ENCODE measurements at regions not wholly inside any gene's neighbourhood (a gene's known extent, or its start where the extent isn't known, plus 50 kb on each side); places are given as distances from the start of the nearest gene placed in this dataset.

DNA sequence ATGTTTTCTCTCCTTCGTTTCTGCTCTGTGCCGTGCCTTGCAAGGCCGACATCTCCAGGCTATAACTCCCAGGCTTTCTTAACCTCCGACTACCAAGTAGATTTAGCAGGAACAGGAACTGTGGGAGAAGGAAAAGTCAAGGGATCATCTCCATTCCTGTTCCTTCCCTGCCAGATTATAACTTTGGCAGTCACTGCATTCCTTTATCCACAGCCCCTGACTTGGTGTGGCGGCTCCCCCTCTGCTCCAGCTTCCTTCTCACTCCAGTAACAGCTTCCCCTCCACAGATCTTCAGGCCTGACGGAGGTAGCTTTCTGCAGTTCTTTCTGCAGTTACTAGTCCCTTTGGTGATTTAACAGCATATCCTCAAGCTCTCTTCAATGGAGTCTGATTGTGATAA is 234.6 kb upstream of the MON1B start:
- no peaks in the 10 kb centered on the region for H3K9me3 ChIP-seq (ENCODE audit: control insufficient read depth in 1 of 2, low read length in 2 of 2)
- H3K4me1 ChIP-seq (ENCODE audit: control insufficient read depth in 1 of 2, insufficient read depth in 2 of 2, low read length in 2 of 2) = no peaks in the 10 kb centered on the region
- no peaks in the 10 kb centered on the region for H3K27me3 ChIP-seq (ENCODE audit: control insufficient read depth in 1 of 2, insufficient read depth in 2 of 2, low read length in 2 of 2)
- no peak overlapping the region for H3K4me3 ChIP-seq (ENCODE audit: low read depth in 1 of 2, low read length in 2 of 2)
- no peak overlapping the region for H3K27ac ChIP-seq (ENCODE audit: low read depth, low read length)
- no peaks in the 10 kb centered on the region for H3K36me3 ChIP-seq (ENCODE audit: control insufficient read depth in 1 of 2, insufficient read depth in 2 of 2, low read length in 2 of 2)
- no peak overlapping the region for H3K9ac ChIP-seq (ENCODE audit: low read depth in 1 of 2, low read length in 2 of 2)

- Histone ChIP-seq H3K27ac (ENCODE audit: low read depth, low read length) (no peak overlapping the region), H3K36me3 (ENCODE audit: control insufficient read depth in 1 of 2, insufficient read depth in 2 of 2, low read length in 2 of 2) (no peaks in the 10 kb centered on the region), H3K9me3 (ENCODE audit: control insufficient read depth in 1 of 2, low read length in 2 of 2) (no peaks in the 10 kb centered on the region), H3K27me3 (ENCODE audit: control insufficient read depth in 1 of 2, insufficient read depth in 2 of 2, low read length in 2 of 2) (no peaks in the 10 kb centered on the region), H3K4me3 (ENCODE audit: low read depth in 1 of 2, low read length in 2 of 2) (no peak overlapping the region), H3K9ac (ENCODE audit: low read depth in 1 of 2, low read length in 2 of 2) (no peak overlapping the region), H3K4me1 (ENCODE audit: control insufficient read depth in 1 of 2, insufficient read depth in 2 of 2, low read length in 2 of 2) (no peaks in the 10 kb centered on the region)
These were observed 234.1 kb upstream of the MON1B start for GRCh38 chr16:76956841-76957240.

DNA sequence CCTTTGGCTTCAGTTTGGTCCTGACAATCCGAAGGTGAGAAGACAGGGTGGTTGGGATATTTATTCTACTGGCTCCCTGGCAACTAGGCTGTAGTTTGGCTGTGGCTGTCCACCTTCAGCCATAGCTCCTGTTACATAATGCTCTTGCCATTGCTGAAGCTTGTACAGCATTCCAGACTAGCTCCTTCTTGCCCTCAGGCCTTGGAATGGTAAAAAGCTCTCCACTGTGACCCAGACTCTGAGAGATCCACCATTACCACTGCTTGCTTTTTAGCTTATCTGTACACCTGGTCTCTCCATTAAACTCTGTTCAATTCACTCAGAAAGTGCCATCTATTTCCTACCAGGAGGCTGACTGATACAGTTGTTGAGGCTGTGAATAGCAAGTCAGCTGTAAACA is 231.8 kb upstream of the MON1B start:
- H3K36me3 ChIP-seq (ENCODE audit: control insufficient read depth in 1 of 2, insufficient read depth in 2 of 2, low read length in 2 of 2) = no peaks in the 10 kb centered on the region

DNA sequence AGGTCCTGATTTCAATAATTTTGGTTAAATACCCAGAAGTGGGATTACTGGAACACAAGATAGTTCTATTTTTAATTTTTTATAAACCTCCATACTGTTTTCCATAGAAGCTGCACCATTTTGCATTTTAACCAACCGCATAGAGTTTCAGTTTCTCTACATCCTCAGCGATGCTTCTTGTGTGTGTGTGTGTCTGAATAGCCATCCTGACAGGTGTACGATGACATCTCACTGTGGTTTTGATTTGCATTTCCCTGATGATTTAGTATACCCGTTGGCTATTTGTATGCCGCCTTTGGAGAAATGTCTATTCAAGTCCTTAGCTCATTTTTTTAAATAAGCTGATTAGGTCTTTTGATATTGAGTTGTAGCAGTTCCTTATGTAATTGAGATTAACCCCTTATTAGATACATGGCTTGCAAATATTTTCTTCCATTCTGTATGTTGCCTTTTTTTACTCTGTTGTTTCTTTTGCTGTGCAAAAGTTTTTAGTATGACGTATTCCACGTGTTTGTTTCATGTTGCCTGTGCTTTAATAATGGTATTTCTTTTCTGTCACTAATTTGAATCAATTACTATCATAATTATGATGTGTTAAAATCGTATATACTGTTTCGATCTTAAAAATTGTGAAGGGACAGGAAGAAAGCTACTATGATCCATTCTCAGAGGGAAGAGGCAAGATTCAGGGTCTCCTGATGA is 227.2 kb upstream of the MON1B start:
- Histone ChIP-seq H3K4me1 (ENCODE audit: control insufficient read depth in 1 of 2, insufficient read depth in 2 of 2, low read length in 2 of 2) (no peaks in the 10 kb centered on the region), H3K9ac (ENCODE audit: low read depth in 1 of 2, low read length in 2 of 2) (no peak overlapping the region), H3K4me3 (ENCODE audit: low read depth in 1 of 2, low read length in 2 of 2) (no peak overlapping the region), H3K36me3 (ENCODE audit: control insufficient read depth in 1 of 2, insufficient read depth in 2 of 2, low read length in 2 of 2) (no peaks in the 10 kb centered on the region), H3K27me3 (ENCODE audit: control insufficient read depth in 1 of 2, insufficient read depth in 2 of 2, low read length in 2 of 2) (no peaks in the 10 kb centered on the region), H3K9me3 (ENCODE audit: control insufficient read depth in 1 of 2, low read length in 2 of 2) (peaks cover 0 to 7% of the 10 kb centered on the region in 2 donors), H3K27ac (ENCODE audit: low read depth, low read length) (no peak overlapping the region)

More for the DNA sequence above, 231.8 kb upstream of the MON1B start:
- H3K4me1 ChIP-seq (ENCODE audit: control insufficient read depth in 1 of 2, insufficient read depth in 2 of 2, low read length in 2 of 2) = no peaks in the 10 kb centered on the region
- H3K9ac ChIP-seq (ENCODE audit: low read depth in 1 of 2, low read length in 2 of 2) = no peak overlapping the region
- no peak overlapping the region for H3K27ac ChIP-seq (ENCODE audit: low read depth, low read length)
- H3K4me3 ChIP-seq (ENCODE audit: low read depth in 1 of 2, low read length in 2 of 2) = no peak overlapping the region
- no peaks in the 10 kb centered on the region for H3K9me3 ChIP-seq (ENCODE audit: control insufficient read depth in 1 of 2, low read length in 2 of 2)
- H3K27me3 ChIP-seq (ENCODE audit: control insufficient read depth in 1 of 2, insufficient read depth in 2 of 2, low read length in 2 of 2) = no peaks in the 10 kb centered on the region

- Histone ChIP-seq H3K4me1 (ENCODE audit: control insufficient read depth in 1 of 2, insufficient read depth in 2 of 2, low read length in 2 of 2) (no peaks in the 10 kb centered on the region), H3K27me3 (ENCODE audit: control insufficient read depth in 1 of 2, insufficient read depth in 2 of 2, low read length in 2 of 2) (no peaks in the 10 kb centered on the region), H3K36me3 (ENCODE audit: control insufficient read depth in 1 of 2, insufficient read depth in 2 of 2, low read length in 2 of 2) (no peaks in the 10 kb centered on the region), H3K9ac (ENCODE audit: low read depth in 1 of 2, low read length in 2 of 2) (no peak overlapping the region), H3K27ac (ENCODE audit: low read depth, low read length) (no peak overlapping the region), H3K9me3 (ENCODE audit: control insufficient read depth in 1 of 2, low read length in 2 of 2) (peaks cover 0 to 7% of the 10 kb centered on the region in 2 donors), H3K4me3 (ENCODE audit: low read depth in 1 of 2, low read length in 2 of 2) (no peak overlapping the region)
These were observed 226.4 kb upstream of the MON1B start for GRCh38 chr16:76964464-76965154.

DNA sequence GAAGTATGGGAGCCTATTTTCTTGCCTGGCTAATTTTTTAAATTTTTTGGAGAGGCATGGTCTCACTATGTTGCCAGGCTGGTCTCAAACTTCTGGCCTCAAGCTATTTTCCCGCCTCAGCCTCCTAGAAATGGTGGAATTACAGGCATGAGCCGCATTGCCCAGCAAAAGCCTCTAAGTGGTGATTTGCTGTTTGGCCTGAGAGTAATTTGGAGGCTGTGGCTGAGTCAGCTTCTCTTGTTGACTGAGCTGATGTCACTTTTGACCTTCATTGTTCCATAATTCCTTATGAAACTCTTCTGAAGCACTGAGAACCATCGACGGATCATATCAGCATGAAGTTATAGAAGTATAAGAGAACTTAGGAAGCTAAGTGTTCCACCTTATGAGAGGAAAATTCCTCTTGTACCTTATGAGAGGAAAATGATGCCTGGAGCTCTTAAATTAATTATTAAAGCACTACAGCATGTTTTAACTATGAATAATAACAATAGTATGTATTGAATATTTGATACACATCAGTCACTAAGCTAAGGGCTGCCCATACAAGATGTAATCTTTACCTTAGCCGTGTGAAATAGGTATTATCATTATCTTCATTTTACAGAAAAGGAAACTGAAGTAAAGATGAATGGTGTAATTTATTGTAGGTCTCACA is 220.8 kb upstream of the MON1B start:
- no peaks in the 10 kb centered on the region for H3K9me3 ChIP-seq (ENCODE audit: control insufficient read depth in 1 of 2, low read length in 2 of 2)
- H3K27ac ChIP-seq (ENCODE audit: low read depth, low read length) = no peak overlapping the region
- H3K36me3 ChIP-seq (ENCODE audit: control insufficient read depth in 1 of 2, insufficient read depth in 2 of 2, low read length in 2 of 2) = no peaks in the 10 kb centered on the region
- H3K4me3 ChIP-seq (ENCODE audit: low read depth in 1 of 2, low read length in 2 of 2) = no peak overlapping the region
- H3K9ac ChIP-seq (ENCODE audit: low read depth in 1 of 2, low read length in 2 of 2) = no peak overlapping the region
- H3K27me3 ChIP-seq (ENCODE audit: control insufficient read depth in 1 of 2, insufficient read depth in 2 of 2, low read length in 2 of 2) = no peaks in the 10 kb centered on the region
- no peaks in the 10 kb centered on the region for H3K4me1 ChIP-seq (ENCODE audit: control insufficient read depth in 1 of 2, insufficient read depth in 2 of 2, low read length in 2 of 2)

DNA sequence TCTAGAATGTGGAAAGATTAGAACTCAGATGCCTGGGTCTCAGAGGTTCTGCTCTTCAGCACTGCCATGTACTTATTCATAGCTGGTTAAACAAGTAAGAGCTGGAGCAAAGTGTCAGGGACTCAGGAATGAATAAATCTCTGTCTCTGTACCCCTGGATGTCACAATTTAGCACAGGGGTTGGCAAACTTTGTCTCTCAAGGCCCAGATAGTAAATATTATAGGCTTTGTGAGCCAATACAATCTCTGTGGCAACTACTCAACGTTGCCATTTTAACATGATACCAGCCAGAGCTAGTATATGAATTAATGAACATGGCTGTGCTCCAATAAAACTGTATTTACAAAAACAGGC is 220.3 kb upstream of the MON1B start:
- H3K4me1 ChIP-seq (ENCODE audit: control insufficient read depth in 1 of 2, insufficient read depth in 2 of 2, low read length in 2 of 2) = no peaks in the 10 kb centered on the region
- no peaks in the 10 kb centered on the region for H3K36me3 ChIP-seq (ENCODE audit: control insufficient read depth in 1 of 2, insufficient read depth in 2 of 2, low read length in 2 of 2)
- H3K9me3 ChIP-seq (ENCODE audit: control insufficient read depth in 1 of 2, low read length in 2 of 2) = no peaks in the 10 kb centered on the region
- H3K4me3 ChIP-seq (ENCODE audit: low read depth in 1 of 2, low read length in 2 of 2) = no peak overlapping the region
- no peak overlapping the region for H3K9ac ChIP-seq (ENCODE audit: low read depth in 1 of 2, low read length in 2 of 2)
- H3K27me3 ChIP-seq (ENCODE audit: control insufficient read depth in 1 of 2, insufficient read depth in 2 of 2, low read length in 2 of 2) = no peaks in the 10 kb centered on the region
- H3K27ac ChIP-seq (ENCODE audit: low read depth, low read length) = no peak overlapping the region

DNA sequence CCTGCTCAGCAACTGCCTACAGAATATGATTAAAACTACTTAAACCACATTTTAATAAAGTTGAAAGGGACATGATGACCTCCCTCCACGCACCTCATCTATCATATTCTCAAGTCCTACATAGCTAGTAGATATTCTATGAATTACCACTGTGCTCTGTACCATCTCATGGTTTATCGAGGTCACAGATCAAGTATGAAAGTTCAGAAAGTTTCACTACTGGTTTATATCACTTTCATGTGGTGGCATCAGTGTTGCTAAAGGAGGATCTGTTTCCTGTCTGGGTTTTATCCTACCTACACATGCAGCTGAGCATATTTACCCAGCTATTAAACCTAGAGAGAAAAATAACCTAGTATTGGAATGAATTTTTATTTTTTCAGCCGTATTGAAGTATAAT is 214.9 kb upstream of the MON1B start:
- no peaks in the 10 kb centered on the region for H3K27me3 ChIP-seq (ENCODE audit: control insufficient read depth in 1 of 2, insufficient read depth in 2 of 2, low read length in 2 of 2)
- no peak overlapping the region for H3K9ac ChIP-seq (ENCODE audit: low read depth in 1 of 2, low read length in 2 of 2)
- no peak overlapping the region for H3K27ac ChIP-seq (ENCODE audit: low read depth, low read length)
- no peaks in the 10 kb centered on the region for H3K9me3 ChIP-seq (ENCODE audit: control insufficient read depth in 1 of 2, low read length in 2 of 2)
- H3K4me3 ChIP-seq (ENCODE audit: low read depth in 1 of 2, low read length in 2 of 2) = no peak overlapping the region
- H3K36me3 ChIP-seq (ENCODE audit: control insufficient read depth in 1 of 2, insufficient read depth in 2 of 2, low read length in 2 of 2) = no peaks in the 10 kb centered on the region
- H3K4me1 ChIP-seq (ENCODE audit: control insufficient read depth in 1 of 2, insufficient read depth in 2 of 2, low read length in 2 of 2) = no peaks in the 10 kb centered on the region

DNA sequence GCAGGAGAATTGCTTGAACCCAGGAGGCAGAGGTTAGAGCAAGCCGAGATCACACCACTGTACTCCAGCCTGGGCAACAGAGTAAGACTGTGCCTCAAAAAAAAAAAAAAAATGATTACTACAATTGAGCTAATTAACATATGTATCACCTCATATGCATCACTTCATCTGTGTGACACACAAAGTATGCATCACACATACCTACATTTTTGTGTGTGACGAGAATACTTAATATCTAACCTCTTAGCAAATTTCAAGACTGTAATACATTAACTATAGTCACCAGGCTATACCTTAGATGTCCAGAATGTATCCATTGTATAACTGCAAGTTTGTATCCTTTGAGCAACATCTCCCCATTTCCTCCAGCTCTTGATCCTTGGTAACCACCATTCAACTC is 214.2 kb upstream of the MON1B start:
- Histone ChIP-seq H3K4me3 (ENCODE audit: low read depth in 1 of 2, low read length in 2 of 2) (no peak overlapping the region), H3K36me3 (ENCODE audit: control insufficient read depth in 1 of 2, insufficient read depth in 2 of 2, low read length in 2 of 2) (no peaks in the 10 kb centered on the region), H3K9me3 (ENCODE audit: control insufficient read depth in 1 of 2, low read length in 2 of 2) (no peaks in the 10 kb centered on the region), H3K9ac (ENCODE audit: low read depth in 1 of 2, low read length in 2 of 2) (no peak overlapping the region), H3K27me3 (ENCODE audit: control insufficient read depth in 1 of 2, insufficient read depth in 2 of 2, low read length in 2 of 2) (no peaks in the 10 kb centered on the region), H3K4me1 (ENCODE audit: control insufficient read depth in 1 of 2, insufficient read depth in 2 of 2, low read length in 2 of 2) (no peaks in the 10 kb centered on the region), H3K27ac (ENCODE audit: low read depth, low read length) (no peak overlapping the region)

GRCh38 chr16:76984196-76984595 is 206.8 kb upstream of the MON1B start:
- Histone ChIP-seq H3K27ac (ENCODE audit: low read depth, low read length) (no peak overlapping the region), H3K27me3 (ENCODE audit: control insufficient read depth in 1 of 2, insufficient read depth in 2 of 2, low read length in 2 of 2) (no peaks in the 10 kb centered on the region), H3K4me3 (ENCODE audit: low read depth in 1 of 2, low read length in 2 of 2) (no peak overlapping the region), H3K9ac (ENCODE audit: low read depth in 1 of 2, low read length in 2 of 2) (no peak overlapping the region), H3K9me3 (ENCODE audit: control insufficient read depth in 1 of 2, low read length in 2 of 2) (peaks cover 0 to 3% of the 10 kb centered on the region in 2 donors), H3K36me3 (ENCODE audit: control insufficient read depth in 1 of 2, insufficient read depth in 2 of 2, low read length in 2 of 2) (no peaks in the 10 kb centered on the region), H3K4me1 (ENCODE audit: control insufficient read depth in 1 of 2, insufficient read depth in 2 of 2, low read length in 2 of 2) (no peaks in the 10 kb centered on the region)

Measured in duodenal mucosa (tissue), 2 donors.